ENCODE measurements at regions not wholly inside any gene's neighbourhood (a gene's known extent, or its start where the extent isn't known, plus 50 kb on each side); places are given as distances from the start of the nearest gene placed in this dataset.

GRCh38 chr5:73374520-73375190, 73.9 kb downstream of the FOXD1 start:
- no peak for DNase-seq (ENCODE audit: low spot score)

GRCh38 chr5:73373814-73374510, 74.6 kb downstream of the FOXD1 start:
- DNase-seq (ENCODE audit: low spot score): no peak

- peak; percentile 33 for DNase-seq (ENCODE audit: low spot score)
Measured at GRCh38 chr5:73370640-73371583, 77.7 kb downstream of the FOXD1 start.

GRCh38 chr5:73370095-73370494, 78.5 kb downstream of the FOXD1 start:
- DNase-seq (ENCODE audit: low spot score): no peak

- no peak for DNase-seq (ENCODE audit: low spot score)
Measured at GRCh38 chr5:73369278-73369677, 79.3 kb downstream of the FOXD1 start.

- no peak for DNase-seq (ENCODE audit: low spot score)
Measured at GRCh38 chr5:73367650-73368049, 80.9 kb downstream of the FOXD1 start.

GRCh38 chr5:73365990-73366667, 82.4 kb downstream of the FOXD1 start:
- DNase-seq (ENCODE audit: low spot score): no peak

GRCh38 chr5:73365301-73365853, 83.2 kb downstream of the FOXD1 start:
- DNase-seq (ENCODE audit: low spot score): peak; percentile 32

GRCh38 chr5:73363911-73364730, 84.5 kb downstream of the FOXD1 start:
- no peak for DNase-seq (ENCODE audit: low spot score)

- DNase-seq (ENCODE audit: low spot score): no peak
Measured at GRCh38 chr5:73359395-73359794, 89.2 kb downstream of the FOXD1 start.

GRCh38 chr5:73358366-73358765, 90.2 kb downstream of the FOXD1 start:
- DNase-seq (ENCODE audit: low spot score): no peak

- DNase-seq (ENCODE audit: low spot score): no peak
Measured at GRCh38 chr5:73357576-73357975, 91.0 kb downstream of the FOXD1 start.

GRCh38 chr5:73355108-73355507, 93.5 kb downstream of the FOXD1 start:
- no peak for DNase-seq (ENCODE audit: low spot score)

- DNase-seq (ENCODE audit: low spot score): no peak
Measured at GRCh38 chr5:73354406-73354805, 94.2 kb downstream of the FOXD1 start.

GRCh38 chr5:73352649-73353230, 95.8 kb downstream of the FOXD1 start:
- no peak for DNase-seq (ENCODE audit: low spot score)

GRCh38 chr5:73352243-73352642, 96.3 kb downstream of the FOXD1 start:
- DNase-seq (ENCODE audit: low spot score): no peak

- DNase-seq (ENCODE audit: low spot score): no peak
Measured at GRCh38 chr5:73351593-73351992, 97.0 kb downstream of the FOXD1 start.

GRCh38 chr5:73346878-73347408, 101.6 kb downstream of the FOXD1 start:
- no peak for DNase-seq (ENCODE audit: low spot score)

GRCh38 chr5:73344835-73345234, 103.7 kb downstream of the FOXD1 start:
- DNase-seq (ENCODE audit: low spot score): no peak

GRCh38 chr5:73339711-73340110, 108.9 kb downstream of the FOXD1 start:
- DNase-seq (ENCODE audit: low spot score): no peak

Data from LoVo (cell line).